ENCODE measurements at regions not wholly inside any gene's neighbourhood (a gene's known extent, or its start where the extent isn't known, plus 50 kb on each side); places are given as distances from the start of the nearest gene placed in this dataset.

DNA sequence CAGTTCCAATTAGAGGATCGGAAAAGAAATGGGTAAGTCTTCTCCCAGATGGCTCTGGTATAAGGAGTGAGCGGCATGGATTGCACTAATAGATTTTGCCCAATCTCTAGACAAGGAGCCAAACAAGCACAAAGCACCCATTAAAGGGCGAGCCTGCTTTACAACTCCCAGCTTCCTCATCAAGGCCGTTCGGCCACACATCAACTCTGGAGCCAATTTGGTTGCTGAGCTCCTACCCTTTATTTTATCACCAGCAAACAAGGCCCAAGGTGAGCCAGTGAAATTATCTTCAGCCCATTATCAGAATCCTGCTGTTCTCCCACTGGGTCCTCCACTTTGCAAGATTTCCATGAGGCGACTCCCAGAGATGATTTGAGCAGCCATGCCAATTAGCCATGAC, 292.2 kb upstream of the NPVF start:
- DNase-seq, result no peak

DNA sequence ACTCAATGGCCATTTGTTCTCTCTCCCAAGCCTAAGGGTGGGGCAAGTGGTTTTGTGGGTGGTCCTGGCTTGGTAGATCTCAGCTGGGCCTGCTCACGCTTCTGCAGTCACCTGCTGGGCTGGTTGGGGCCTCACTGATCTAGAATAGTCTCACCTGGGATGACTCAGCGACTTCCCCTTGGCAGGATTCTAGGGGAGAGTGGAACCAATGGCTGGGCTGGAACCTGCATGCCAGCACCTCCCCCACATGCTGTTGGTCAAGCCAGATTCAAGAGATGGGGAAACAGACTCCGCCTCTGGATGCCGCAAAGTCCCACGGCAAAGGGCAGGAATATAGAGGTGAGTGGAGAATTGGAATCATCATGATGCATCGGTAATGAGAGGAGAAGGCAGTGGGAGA, 292.9 kb upstream of the NPVF start:
- no peak for DNase-seq

DNA sequence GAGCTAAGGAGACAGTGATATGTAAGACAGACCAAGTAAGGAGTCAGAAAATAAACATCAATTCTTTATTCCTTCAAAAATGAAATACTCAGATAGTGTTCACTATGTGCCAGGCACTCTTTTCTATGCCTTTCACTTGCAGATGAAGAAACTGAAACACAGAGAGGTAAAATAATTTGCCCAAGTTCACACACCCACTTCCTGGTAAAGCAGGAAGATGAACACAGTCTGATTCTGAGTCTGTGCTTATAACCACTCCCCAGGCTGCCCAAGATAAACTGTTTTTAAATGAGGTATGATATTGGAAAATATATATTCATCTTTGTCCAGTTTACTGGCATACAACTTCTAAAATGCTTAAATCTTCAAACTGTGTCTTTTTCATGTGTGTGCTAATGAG, 294.4 kb upstream of the NPVF start:
- DNase-seq, result no peak

DNA sequence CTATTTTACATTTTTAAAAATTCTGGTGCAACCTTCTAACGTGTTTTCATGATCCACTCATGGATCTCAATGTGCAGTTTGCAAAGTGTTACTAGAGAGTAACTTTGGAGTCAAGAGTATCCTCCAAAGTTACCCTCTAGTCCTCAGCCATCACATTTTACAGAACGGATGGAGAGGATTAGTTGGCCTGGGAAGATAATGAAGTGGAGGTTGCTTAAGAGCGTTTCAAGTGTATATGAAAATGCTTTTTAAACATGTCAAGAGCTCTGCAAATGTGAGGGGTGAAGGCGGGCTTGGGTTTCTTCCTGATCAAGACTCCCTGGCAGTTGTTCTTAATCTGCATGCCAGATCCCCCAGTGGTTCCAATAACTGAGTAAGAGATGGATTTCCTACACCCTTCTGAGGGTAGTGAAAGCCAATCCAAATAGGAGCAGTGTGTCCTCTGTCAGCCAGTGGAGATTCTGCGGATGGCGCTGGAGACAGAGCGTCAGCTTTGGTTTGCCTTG, 299.4 kb upstream of the NPVF start:
- DNase-seq, result no peak

DNA sequence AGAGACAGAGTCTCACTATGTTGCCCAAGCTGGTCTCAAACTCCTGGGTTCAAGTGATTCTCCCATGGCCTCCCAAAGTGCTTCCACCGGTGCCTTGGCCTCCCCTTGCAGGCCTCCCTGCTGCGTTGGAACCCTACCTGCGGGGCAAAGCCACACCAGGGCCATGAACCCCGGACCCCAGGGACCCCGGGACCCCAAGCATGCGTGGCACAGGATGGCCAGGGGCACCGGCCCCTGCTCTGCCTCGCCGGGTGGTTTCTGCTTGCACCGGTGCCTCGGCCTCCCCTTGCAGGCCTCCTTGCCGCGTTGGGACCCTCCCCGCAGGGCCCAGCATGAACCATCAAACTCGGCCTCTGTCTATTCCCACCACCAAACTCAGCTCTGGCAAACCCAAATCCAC, 301.0 kb upstream of the NPVF start:
- no peak for DNase-seq

DNA sequence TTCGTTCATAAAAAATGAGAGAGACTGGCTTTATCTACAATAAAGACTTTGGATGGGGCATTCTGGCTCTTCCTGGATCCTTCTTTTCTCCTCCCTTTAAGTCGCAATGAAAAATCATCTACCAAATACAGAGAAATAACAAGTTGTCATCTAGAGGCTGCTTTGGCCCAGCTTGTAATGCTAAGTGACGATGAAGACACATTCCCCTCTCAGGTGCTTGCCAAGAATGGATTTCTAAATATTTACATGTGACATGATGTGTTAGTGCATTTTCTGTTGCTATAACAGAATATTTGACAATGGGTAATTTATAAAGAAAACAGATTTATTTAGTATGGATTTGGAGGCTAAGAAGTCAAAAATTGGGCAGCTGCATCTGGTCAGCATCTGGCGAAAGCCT, 308.6 kb upstream of the NPVF start:
- no peak for DNase-seq

DNA sequence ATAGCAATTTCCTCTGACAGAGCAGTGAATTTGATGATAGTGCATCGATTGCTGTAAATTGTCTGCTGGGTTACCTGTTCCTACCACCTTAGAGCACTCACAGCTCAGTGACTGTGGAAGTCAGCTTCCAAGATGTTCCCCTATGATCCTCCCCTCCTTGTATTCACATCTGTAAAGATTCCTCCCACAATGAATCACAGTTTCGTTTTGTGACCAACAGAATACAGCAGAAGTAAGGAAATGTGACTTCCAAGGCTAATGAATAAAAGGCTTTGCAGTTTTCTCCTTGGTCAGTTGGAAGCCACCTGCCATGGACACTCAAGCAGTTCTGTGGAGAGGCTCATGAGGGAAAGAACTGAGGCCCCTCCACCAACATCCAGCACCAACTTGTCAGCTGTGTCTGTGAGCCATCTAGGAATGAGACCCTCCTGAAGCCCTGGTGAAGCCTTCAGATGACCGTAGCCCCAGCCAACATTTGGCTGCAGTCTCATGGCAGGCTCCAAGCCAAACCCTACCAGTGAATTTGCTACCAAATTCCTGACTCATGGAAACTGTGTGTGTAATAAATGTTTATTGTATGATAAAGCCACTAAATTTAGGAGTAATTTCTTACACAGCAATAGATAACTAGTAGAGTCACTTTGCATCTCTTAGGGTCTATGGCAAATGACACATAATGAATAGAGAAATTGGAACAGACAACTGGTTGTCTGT, 309.5 kb upstream of the NPVF start:
- DNase-seq, result no peak

DNA sequence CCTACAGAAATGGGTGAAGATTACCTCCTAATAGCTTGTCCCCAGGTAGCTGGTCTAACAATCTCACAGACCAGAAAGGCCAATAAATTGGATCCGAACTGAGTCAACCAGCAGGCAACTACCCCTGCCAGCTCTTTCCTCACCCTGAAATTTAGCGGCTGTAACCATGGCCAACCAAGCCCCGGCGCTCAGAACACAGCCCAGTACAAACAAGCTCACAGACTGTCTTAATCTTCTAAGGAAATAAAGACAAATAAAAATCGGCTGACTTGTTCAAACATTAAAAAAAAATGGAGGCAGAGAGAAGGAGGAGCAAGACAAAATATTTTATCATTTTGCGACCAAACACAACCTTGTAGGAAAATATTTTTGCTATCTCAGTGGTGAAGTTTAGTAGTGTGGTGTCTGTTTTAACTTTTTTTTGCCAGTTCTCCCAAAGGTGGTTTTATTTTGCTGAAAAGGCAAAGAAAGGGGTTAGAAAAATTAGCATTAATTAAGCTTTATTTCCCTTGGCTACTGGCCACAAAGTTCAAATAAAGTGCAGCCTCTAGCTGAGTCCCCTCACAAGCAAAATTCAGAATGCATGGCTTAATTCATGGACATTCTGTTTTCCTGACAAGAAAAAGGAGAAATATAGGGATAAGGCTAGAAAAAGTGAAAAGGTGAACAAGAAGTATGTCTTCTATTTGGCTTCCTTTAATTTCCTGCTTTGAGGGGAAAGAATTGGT, 313.0 kb upstream of the NPVF start:
- no peak for DNase-seq

DNA sequence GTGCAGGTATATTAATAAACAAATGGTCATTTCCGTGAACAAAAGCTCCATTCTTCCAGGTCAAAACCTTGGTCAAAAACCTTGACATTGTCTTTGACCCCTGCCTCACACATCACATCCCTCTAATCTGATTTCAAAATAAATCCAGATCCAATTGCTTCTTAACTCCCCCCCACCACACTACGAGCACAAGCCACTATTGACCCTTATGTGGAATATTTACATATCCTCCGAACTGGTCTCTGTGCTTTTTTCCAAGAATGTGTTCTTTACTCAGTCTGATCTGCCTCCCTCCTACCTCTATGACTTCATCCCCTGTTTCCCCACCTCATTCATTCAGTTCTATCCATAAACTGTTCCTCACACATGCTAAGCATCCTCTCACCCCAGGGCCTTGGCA, 313.6 kb upstream of the NPVF start:
- DNase-seq, result no peak

DNA sequence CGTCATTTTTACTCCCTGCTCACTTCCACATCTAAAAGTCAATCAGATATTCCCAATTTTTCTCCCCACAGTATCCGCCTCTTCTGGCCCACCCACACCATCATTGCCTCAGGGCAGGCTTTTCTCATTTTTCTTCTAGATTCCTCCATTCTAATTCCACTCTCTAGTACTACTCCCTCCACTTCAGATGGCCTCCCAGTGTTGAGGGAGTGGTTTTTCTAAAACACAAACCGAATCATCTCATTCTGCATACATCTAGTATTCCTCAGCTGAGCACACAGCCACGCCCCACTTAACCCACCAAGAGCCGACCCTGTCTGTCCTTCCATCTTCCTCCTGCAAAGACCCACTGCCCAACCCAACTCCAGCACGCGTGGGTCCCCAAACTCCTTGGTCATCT, 314.9 kb upstream of the NPVF start:
- no peak for DNase-seq

DNA sequence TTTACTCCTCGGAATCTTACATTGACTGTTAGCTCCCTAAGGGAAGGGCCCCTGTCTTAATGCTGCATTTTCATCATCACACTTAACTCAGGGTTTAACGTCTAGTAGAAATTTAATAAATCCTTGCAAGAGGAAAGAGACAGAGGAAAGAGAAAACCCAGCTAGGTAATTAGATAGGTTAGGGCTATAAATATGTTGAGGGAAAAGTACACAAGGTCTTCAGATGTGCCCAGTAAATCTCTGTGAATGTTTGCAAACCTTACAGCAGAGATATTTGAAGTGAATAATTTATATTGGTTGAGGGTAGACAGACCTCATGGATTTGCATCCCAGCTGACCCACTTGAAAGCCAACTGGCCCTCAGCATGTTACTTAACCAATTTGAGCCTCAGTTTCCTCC, 315.5 kb upstream of the NPVF start:
- DNase-seq, result no peak

DNA sequence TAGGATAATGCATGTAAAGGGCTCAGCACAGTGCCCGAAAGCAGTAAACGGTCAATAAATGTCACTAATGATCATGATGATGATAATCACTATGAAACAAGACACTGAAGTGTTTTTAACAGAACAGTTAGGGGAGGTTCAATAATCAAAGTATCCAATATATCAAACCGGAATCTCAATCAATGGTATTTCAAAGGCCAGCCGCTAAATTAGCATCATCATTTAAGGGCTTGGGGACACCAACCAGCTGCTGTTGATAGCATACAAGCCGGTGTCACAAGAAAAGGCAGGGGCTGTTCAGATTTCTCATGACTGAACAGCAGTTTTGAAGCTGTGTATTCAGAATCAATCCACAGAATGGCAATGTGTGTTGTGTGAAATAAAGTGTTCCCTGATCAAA, 316.0 kb upstream of the NPVF start:
- no peak for DNase-seq

DNA sequence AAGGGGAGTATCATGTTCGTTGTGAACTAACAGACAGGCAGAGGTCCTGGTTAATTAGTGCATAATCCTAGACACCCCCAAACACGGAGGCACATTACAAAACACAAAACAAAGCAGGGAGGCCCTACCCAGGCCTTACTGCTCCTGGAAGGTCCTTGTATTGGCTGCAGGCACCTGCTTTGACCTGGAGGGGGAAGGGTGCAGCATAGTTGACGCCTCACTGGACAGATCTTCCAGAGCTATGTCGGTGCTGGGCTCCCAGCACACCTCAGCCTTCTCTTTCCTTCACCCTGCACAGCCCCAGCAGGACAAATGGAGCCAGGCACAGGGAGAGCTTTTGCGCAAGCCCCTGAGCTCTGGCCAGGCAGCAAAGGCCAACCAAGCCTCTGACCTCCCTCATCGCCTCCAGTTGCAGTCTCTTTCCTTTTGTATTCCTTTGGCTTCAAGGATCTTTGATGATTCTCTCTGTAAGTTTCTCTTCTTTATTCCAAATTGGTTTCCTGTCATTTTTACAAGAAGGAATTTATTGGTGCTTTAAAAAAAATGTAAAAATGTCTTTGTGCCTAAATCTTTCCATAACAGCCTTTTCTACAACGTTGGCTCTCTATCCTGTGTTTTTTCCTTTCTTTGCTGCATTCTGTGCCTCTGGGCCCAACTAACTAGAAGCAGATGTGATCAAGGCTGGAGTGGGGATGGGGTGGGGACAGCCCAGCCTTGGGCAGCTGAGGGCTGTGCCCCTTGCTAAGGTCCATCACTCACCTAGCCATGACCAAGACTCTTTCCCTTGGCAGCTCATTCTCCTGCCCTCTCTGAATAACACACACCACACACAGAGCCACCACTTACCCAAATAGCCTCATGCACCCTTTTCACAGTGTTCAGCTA, 317.1 kb upstream of the NPVF start:
- no peak for DNase-seq

DNA sequence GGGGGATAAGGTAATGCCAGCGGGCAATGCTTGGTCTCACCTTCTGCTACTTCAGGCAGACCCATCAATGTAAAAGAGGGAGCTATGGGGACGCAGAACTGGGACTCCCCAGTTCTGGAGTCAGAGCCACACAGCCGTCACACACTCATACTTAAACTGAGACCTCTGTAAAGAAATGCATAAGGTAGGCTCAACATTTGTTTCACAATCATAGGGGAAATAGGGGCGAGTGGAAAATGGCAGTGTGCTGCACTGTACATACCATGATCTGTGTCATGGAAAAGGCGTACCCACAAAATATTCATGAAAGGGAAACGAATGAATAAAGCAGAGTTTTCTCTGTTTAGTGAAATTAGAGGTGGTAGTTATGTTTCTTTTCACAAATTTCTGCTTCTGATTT, 318.0 kb upstream of the NPVF start:
- DNase-seq, result no peak

DNA sequence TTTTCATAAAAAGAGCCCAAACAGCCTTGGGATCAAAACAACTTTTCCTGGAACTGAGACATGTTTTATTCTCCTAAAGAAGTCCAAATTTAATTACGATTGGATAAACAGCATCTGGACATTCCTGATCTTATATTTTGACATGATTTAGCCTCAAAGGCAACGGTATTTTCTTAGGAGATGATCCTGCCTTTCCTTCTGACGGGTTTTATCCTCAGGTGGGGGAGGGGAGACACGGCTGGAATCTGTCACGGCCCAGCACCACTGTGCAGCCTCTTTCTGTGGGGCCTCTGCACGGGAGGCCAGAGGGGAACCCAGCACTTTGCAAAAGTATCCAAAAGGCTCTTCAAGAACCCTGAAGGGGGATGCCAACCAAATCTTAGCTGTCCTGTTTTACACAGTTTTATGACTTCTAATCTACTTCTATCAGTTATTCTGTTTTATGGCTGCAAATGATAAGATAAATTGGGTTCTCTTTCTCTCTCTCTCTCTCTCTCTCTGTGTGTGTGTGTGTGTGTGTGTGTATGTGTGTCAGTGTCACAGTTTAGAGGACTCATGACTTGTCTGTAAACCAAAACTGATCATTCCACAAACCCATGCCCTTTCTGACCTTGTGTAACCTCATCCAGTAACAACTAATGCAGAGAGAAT, 321.1 kb upstream of the NPVF start:
- DNase-seq, result no peak

DNA sequence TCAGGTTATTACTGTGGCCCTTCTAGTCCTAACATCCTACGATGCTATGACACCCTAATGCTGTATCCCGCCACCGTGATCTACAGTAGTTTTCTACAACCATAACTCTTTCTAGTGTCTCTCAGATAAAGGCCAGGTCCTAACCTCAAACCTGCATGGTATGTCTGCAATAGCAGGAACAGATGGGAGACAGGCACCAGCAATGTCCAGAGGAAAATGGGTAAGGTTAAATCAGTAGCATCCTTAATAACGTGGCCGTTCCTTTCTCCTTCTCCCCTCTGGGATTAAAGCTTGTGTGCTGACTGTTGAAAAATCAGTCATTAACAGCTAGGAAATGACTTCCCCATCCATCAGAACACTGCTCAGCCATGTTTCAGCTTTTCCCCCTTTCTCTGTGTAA, 321.9 kb upstream of the NPVF start:
- no peak for DNase-seq

DNA sequence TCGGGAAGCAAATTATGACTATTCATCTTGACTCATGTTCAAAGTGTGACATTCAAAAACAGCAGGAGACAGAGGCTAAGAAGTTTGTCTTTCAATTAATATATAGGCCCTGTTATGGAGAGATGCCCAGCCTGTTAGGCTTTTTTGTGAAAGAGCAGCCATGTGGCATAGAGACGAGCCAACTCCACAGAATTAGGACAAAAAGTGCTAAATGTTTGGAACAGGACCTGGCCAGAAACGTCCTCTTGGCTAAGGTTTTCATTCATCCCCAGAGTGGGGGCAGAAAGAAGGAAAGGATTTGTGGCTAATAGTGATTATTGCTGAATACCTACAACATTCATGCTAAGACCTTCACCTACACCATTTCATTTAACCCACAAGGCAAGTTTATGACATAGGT, 324.7 kb upstream of the NPVF start:
- DNase-seq, result no peak

DNA sequence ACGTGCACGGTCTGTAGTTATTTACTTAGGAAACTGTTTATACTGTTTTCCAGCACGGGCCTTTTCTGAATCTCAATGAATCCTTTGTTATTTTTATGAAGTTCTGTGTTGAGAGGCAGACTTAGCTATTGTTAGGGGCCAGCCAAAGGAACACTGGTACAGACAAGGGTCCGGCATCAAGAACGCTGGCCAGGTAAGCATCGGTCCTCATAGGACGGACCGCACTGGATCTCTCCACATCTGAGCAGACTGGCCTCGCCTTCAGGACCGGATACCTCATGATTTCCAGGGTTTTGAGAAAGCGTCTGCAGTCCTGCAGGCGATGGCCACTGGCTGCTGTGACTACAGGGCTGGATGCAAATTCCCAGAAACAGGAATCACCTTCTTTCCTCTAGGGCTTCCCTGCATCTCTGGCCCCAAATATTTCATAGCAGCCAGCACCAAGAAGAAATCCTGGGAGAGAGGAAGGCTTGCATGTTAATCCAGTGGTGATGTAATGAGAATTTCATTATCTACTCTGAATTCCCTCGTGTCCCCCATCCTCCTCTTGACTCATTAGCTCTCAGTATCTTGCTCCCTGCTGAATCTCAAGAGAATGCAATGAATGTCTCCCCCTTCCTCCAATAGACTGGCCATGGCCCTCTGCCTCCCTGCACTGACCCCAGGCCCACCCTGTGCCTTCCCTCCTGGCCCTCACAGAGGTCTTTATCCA, 325.4 kb upstream of the NPVF start:
- DNase-seq, result no peak

DNA sequence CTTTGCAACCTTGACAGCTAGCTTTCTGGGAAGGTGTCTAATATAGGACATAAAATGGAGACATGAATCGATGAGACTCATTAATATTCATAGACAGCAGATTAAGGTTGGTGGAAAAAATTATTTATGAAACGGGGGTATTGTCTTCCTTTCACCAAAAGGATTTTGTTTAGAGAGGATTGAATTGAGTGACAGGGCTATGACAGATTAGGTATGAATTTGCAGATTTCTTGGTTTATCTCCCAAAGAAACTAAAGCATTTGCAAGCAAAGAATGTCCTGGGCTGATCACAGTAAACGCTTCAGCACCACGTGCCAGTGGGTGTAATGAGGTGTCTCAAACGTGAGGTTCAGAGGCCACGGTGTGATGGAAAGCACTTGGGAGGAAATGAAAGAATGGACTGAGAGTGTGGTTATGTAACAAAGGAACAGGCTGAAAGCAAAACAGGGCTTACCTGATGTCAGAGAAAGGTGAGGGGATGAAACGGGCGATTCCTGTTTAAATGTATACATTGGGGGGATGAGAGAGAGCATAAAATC, 329.2 kb upstream of the NPVF start:
- DNase-seq, result no peak

DNA sequence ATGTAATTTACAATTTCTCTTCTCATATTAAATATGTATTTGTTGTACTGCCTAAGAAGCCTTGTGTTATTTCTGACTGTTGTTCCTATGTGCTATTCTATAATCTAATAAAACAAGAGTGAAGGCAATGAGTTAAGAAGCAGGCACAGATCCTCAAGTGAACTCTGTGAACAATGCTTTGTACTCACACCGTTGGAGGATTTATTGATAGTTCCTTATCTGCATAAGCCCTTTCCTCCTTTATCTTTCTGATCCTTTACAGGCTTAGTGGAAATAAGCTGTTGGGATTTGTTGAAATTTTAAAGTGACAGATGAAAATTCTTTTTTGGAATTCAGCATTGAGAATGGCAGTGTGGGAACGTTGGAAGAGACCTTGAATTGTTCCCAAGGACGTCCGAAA, 329.6 kb upstream of the NPVF start:
- no peak for DNase-seq

DNA sequence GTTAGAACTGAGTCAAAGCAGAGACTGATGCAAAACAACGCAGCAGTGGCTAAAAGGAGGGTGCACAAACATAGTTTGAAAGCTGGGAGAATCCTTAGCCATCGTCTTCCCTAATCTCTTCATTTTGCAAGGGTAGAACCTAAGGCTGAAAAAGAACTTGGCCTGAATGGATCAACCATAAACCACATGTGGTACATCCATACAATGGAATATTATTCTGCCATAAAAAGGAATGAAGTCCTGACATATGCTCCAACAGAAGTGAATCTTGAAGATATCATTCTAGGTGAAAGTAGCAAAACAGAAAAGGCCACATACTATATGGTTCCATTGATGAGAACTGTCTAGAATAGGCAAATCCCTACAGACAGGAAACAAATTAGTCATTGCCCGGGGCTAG, 330.3 kb upstream of the NPVF start:
- no peak for DNase-seq
